MCF 10A (cell line): ENCODE measurements at regions not wholly inside any gene's neighbourhood (a gene's known extent, or its start where the extent isn't known, plus 50 kb on each side); places are given as distances from the start of the nearest gene placed in this dataset.
A peak's percentile ranks its signal among the peaks of the same experiment; 100 is the strongest.

Experiments
- BruUV-seq: library from RNA; stranded (reverse); fragments of 400-500 nt; replicated peaks from 2 replicates; lab custom pipeline; 2021; lab: Mats Ljungman, UMichigan
- CTCF ChIA-PET: fragments of 300-600 bp; sonication (Branson Sonifier 250); formaldehyde crosslinking; extraction: SDS; loops from one replicate; lab custom pipeline; 2021; ENCODE audit warnings: antibody characterized with exemption, inconsistent platforms; lab: Yijun Ruan, JAX
- POLR2A ChIA-PET: fragments of 300-600, 350-650 bp; sonication (Branson Sonifier 250); formaldehyde crosslinking; extraction: SDS; loops from one replicate; lab custom pipeline; 2020; ENCODE audit warnings: antibody characterized with exemption, inconsistent platforms; lab: Yijun Ruan, JAX
- DNase-seq: peaks from one replicate; pipeline ENCODE4 v3.0.0-alpha.2; 2018; ENCODE audit not compliant: unreplicated experiment
- H3K27ac Mint-ChIP-seq: one replicate; pipeline ENCODE4 v1.8.0; 2022; ENCODE audit warnings: mild to moderate bottlenecking, low read depth, mixed read lengths; ENCODE audit not compliant: unreplicated experiment
- H3K27me3 Mint-ChIP-seq: one replicate; pipeline ENCODE4 v1.8.0; 2022; ENCODE audit warnings: mixed read lengths; ENCODE audit not compliant: insufficient read depth, unreplicated experiment
- H3K36me3 Mint-ChIP-seq: one replicate; pipeline ENCODE4 v1.8.0; 2022; ENCODE audit warnings: mild to moderate bottlenecking, moderate library complexity, mixed read lengths; ENCODE audit not compliant: insufficient read depth, unreplicated experiment
- H3K4me1 Mint-ChIP-seq: one replicate; pipeline ENCODE4 v1.8.0; 2022; ENCODE audit warnings: mixed read lengths; ENCODE audit not compliant: insufficient read depth, unreplicated experiment
- H3K4me3 Mint-ChIP-seq: one replicate; pipeline ENCODE4 v1.8.0; 2022; ENCODE audit warnings: mild to moderate bottlenecking, moderate library complexity, mixed read lengths; ENCODE audit not compliant: unreplicated experiment
- H3K9me3 Mint-ChIP-seq: one replicate; pipeline ENCODE4 v1.8.0; 2022; ENCODE audit warnings: mixed read lengths; ENCODE audit not compliant: unreplicated experiment
- intact Hi-C: fragments of 100-400 bp; cut with micrococcal nuclease; formaldehyde crosslinking; loops from 2 replicates; pipeline ENCODE4 v1.14.1; 2022
- TF ChIP-seq, protein P1 (sequence below): fragments of 200-600 bp; IDR thresholded peaks from one replicate; pipeline ENCODE4 v1.8.0; 2022; ENCODE audit warnings: antibody characterized with exemption, mild to moderate bottlenecking; ENCODE audit not compliant: unreplicated experiment

GRCh38 chr13:84032116-84032515, 149.8 kb upstream of the SLITRK1 start:
- H3K27me3 Mint-ChIP-seq = no peaks in the 10 kb centered on the region
- no peaks in the 10 kb centered on the region for H3K9me3 Mint-ChIP-seq
- H3K27ac Mint-ChIP-seq = no peak overlapping the region
- no peak overlapping the region for H3K4me3 Mint-ChIP-seq
- no TSS peak for BruUV-seq
- ChIA-PET POLR2A (no interaction called here), CTCF (no interaction called here)
- TF ChIP-seq, protein P1, sequence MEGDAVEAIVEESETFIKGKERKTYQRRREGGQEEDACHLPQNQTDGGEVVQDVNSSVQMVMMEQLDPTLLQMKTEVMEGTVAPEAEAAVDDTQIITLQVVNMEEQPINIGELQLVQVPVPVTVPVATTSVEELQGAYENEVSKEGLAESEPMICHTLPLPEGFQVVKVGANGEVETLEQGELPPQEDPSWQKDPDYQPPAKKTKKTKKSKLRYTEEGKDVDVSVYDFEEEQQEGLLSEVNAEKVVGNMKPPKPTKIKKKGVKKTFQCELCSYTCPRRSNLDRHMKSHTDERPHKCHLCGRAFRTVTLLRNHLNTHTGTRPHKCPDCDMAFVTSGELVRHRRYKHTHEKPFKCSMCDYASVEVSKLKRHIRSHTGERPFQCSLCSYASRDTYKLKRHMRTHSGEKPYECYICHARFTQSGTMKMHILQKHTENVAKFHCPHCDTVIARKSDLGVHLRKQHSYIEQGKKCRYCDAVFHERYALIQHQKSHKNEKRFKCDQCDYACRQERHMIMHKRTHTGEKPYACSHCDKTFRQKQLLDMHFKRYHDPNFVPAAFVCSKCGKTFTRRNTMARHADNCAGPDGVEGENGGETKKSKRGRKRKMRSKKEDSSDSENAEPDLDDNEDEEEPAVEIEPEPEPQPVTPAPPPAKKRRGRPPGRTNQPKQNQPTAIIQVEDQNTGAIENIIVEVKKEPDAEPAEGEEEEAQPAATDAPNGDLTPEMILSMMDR = no peak
- no peaks in the 10 kb centered on the region for H3K4me1 Mint-ChIP-seq
- intact Hi-C loops = no loop called here
- no peaks in the 10 kb centered on the region for H3K36me3 Mint-ChIP-seq
- peak; percentile 9 for DNase-seq

GRCh38 chr13:84031120-84031519, 148.8 kb upstream of the SLITRK1 start:
- no peak overlapping the region for H3K27ac Mint-ChIP-seq
- H3K4me3 Mint-ChIP-seq = no peak overlapping the region
- H3K27me3 Mint-ChIP-seq = no peaks in the 10 kb centered on the region
- BruUV-seq = no TSS peak
- CTCF ChIA-PET = no interaction called here
- POLR2A ChIA-PET = no interaction called here
- TF ChIP-seq, protein P1 = no peak
- no peaks in the 10 kb centered on the region for H3K4me1 Mint-ChIP-seq
- H3K36me3 Mint-ChIP-seq = no peaks in the 10 kb centered on the region
- no peak for DNase-seq
- H3K9me3 Mint-ChIP-seq = no peaks in the 10 kb centered on the region
- intact Hi-C loops = no loop called here

DNA sequence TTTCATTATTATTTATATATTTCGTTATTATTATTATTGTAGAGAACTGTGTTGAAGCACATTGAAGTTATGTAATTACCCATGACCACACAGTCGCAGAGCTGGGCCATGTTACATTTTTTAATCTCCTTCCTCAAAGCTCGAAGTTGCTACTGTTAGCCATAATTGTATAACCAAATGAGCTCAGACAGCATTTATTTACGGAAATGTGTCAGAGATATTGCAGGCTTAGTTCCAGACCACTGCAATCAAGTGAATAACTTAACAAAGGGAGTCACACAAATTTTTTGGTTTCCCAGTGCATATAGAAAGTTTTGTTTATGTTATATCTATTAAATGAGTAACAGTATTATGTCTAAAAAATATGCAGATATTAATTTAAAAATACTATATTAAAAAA, 147.1 kb upstream of the SLITRK1 start:
- H3K4me1 Mint-ChIP-seq = no peaks in the 10 kb centered on the region
- H3K27me3 Mint-ChIP-seq = no peaks in the 10 kb centered on the region
- H3K36me3 Mint-ChIP-seq = no peaks in the 10 kb centered on the region
- BruUV-seq = no TSS peak
- POLR2A ChIA-PET = no interaction called here
- no peak for DNase-seq
- TF ChIP-seq, protein P1 = no peak
- CTCF ChIA-PET = interaction anchor here (0.7 kb wide), 1 partner anchor 785 kb away, joined by 3 read pairs; no protein-coding TSS in a partner anchor
- intact Hi-C loops = no loop called here
- no peak overlapping the region for H3K27ac Mint-ChIP-seq
- H3K4me3 Mint-ChIP-seq = no peak overlapping the region
- no peaks in the 10 kb centered on the region for H3K9me3 Mint-ChIP-seq

- no peaks in the 10 kb centered on the region for H3K4me1 Mint-ChIP-seq
- H3K4me3 Mint-ChIP-seq = no peak overlapping the region
- CTCF ChIA-PET = no interaction called here
- BruUV-seq = no TSS peak
- TF ChIP-seq, protein P1 = no peak
- intact Hi-C loops = no loop called here
- H3K36me3 Mint-ChIP-seq = no peaks in the 10 kb centered on the region
- H3K27ac Mint-ChIP-seq = no peak overlapping the region
- POLR2A ChIA-PET = no interaction called here
- H3K9me3 Mint-ChIP-seq = no peaks in the 10 kb centered on the region
- DNase-seq = no peak
- H3K27me3 Mint-ChIP-seq = no peaks in the 10 kb centered on the region
Measured at GRCh38 chr13:84025824-84026223, 143.6 kb upstream of the SLITRK1 start.
